HG03342 (cell line): ENCODE measurements at regions not wholly inside any gene's neighbourhood (a gene's known extent, or its start where the extent isn't known, plus 50 kb on each side); places are given as distances from the start of the nearest gene placed in this dataset.

Experiments used
- ATAC-seq: cut with Tn5 transposase; IDR thresholded peaks from one replicate; pipeline ENCODE4 v1.9.1; 2021; ENCODE audit warnings: mild to moderate bottlenecking, moderate library complexity; ENCODE audit not compliant: unreplicated experiment

GRCh38 chr1:181142096-181142958 lies 53.8 kb downstream of the IER5 start:
- ATAC-seq = peak; percentile 83

- ATAC-seq = no peak
Observed at GRCh38 chr1:181143102-181143859, 54.8 kb downstream of the IER5 start.

GRCh38 chr1:181144238-181144637 lies 55.7 kb downstream of the IER5 start:
- no peak for ATAC-seq

- no peak for ATAC-seq
Observed at GRCh38 chr1:181148636-181149035, 60.1 kb downstream of the IER5 start.

GRCh38 chr1:181149326-181150125 lies 61.0 kb downstream of the IER5 start:
- peak; percentile 77 for ATAC-seq

- no peak for ATAC-seq
Observed at GRCh38 chr1:181150273-181150672, 61.8 kb downstream of the IER5 start.

GRCh38 chr1:181150842-181151241 lies 62.3 kb downstream of the IER5 start:
- no peak for ATAC-seq

GRCh38 chr1:181151378-181152326 lies 63.2 kb downstream of the IER5 start:
- ATAC-seq = no peak

- ATAC-seq = peak; percentile 69
Observed at GRCh38 chr1:181152892-181153633, 64.6 kb downstream of the IER5 start.

GRCh38 chr1:181153634-181153961 lies 65.1 kb downstream of the IER5 start:
- ATAC-seq = no peak

- ATAC-seq = no peak
Observed at GRCh38 chr1:181155339-181155738, 66.8 kb downstream of the IER5 start.

GRCh38 chr1:181159451-181160140 lies 71.1 kb downstream of the IER5 start:
- no peak for ATAC-seq

- no peak for ATAC-seq
Observed at GRCh38 chr1:181160322-181160721, 71.8 kb downstream of the IER5 start.

- ATAC-seq = no peak
Observed at GRCh38 chr1:181160998-181161870, 72.7 kb downstream of the IER5 start.

GRCh38 chr1:181163662-181164061 lies 75.2 kb downstream of the IER5 start:
- ATAC-seq = no peak

GRCh38 chr1:181166377-181167196 lies 78.1 kb downstream of the IER5 start:
- peak; percentile 94 for ATAC-seq

GRCh38 chr1:181169281-181169865 lies 80.9 kb downstream of the IER5 start:
- no peak for ATAC-seq
